HG03159 (cell line): ENCODE measurements at regions not wholly inside any gene's neighbourhood (a gene's known extent, or its start where the extent isn't known, plus 50 kb on each side); places are given as distances from the start of the nearest gene placed in this dataset.

Experiments
- ATAC-seq: cut with Tn5 transposase; IDR thresholded peaks from one replicate; pipeline ENCODE4 v1.9.1; 2021; ENCODE audit warnings: mild to moderate bottlenecking, moderate library complexity; ENCODE audit not compliant: unreplicated experiment

GRCh38 chr6:141688916-141689315, 443.8 kb upstream of the GJE1 start:
- peak; percentile 87 for ATAC-seq

DNA sequence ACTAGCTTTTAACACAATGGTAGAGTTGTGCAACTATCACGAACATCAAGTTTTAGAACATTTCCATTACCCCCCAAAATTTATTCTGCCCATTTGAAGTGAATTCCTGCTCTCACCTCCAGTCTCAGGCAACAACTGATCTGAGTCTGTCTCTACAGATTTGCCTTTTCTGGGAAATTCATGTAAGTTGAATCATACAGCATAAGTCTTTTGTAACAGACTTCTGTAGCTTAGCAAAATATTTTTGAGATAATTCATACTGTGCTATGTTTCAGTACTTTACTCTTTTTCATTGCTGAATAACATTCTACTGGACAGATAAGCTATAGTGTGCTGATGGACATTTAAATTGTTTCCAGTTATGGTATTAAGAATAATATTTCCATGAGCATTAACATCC, 447.3 kb upstream of the GJE1 start:
- ATAC-seq: no peak

- no peak for ATAC-seq
Measured at GRCh38 chr6:141682391-141682790, 450.3 kb upstream of the GJE1 start.

DNA sequence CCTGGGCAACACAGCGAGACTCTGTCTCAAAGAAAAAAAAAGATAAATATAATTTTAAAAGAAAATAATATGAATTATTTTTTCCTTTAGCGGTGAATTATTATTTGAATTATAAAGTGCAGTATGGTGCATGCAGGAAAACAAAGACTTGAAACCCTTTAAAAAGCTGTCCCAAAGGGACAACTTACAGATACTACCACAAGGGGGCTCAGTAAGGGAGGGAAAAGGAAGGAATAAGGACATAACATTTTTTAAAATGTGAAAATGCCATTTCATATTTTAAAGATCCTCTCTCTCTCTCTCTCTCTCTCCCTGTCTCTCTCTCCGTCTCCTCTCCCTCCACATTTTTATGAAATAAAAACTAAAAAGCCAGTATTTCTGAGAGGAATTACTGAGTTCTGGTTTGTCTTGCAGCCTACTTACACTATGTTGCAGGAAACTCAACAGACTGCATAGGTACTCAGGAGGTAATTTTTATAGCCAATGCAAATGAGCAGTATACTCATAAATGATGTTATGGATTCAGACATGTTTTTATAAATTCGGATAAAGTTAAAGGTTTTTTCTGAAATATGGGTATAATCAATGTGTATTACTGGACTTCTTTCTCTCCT, 455.0 kb upstream of the GJE1 start:
- peak; percentile 73 for ATAC-seq

- no peak for ATAC-seq
Measured at GRCh38 chr6:141675957-141676356, 456.8 kb upstream of the GJE1 start.

DNA sequence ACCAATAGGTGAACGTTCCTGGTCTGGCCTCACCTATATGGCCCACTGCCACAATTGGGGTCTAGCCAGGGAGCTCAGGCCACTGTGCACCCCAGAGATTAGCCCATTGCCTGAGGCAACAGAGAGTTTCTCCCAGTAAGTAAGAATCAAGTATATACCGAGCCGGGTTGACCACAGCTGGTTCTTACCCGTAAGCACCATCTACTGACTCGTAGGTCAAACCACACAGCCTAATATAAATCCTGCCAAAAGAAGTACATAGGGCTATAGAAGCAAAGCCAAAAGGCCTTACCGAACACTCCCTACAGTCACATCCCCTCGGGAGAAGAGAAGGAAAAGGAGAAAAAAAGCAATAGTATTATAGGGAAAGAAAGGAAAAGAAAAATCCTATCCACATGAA, 463.6 kb upstream of the GJE1 start:
- ATAC-seq: no peak

GRCh38 chr6:141667580-141668309, 465.0 kb upstream of the GJE1 start:
- no peak for ATAC-seq

DNA sequence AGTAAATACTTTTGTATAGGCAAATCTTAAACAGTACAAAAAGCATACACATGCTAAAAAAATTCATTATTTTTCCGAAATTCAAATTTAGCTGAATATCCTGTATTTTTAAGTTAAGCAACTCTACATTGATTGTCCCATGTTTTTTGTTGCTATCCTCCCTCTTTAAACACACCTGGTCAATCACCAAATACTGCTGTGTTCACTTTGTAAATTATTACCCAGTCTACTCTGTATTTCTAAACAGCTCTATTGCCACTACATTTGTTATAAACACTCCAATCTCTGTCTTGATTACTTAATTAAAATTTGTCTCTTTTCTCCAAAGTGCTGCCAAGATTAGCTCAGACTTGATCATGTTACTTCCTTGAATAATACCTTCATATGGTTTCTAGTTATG, 466.5 kb upstream of the GJE1 start:
- no peak for ATAC-seq

- no peak for ATAC-seq
Measured at GRCh38 chr6:141664744-141665143, 468.0 kb upstream of the GJE1 start.

- no peak for ATAC-seq
Measured at GRCh38 chr6:141659582-141659981, 473.1 kb upstream of the GJE1 start.

DNA sequence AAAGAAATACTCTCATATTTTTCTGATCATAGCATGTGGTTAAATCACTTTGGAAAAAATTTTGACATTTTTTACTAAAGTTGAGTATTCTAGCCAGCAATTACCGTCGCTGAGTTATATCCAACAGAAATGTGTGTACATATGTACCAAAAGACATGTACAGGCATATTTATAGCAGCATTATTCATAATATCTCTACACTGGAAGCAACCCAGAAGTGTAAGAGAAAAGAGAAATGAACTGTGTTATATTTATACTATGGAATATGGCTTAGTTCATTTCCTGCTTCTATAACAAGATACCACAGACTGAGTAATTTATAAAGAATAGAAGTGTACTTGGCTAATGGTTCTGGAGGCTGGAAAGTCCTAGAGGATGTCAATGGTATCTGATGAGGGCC, 474.0 kb upstream of the GJE1 start:
- ATAC-seq: no peak

GRCh38 chr6:141657812-141658211, 474.9 kb upstream of the GJE1 start:
- no peak for ATAC-seq

DNA sequence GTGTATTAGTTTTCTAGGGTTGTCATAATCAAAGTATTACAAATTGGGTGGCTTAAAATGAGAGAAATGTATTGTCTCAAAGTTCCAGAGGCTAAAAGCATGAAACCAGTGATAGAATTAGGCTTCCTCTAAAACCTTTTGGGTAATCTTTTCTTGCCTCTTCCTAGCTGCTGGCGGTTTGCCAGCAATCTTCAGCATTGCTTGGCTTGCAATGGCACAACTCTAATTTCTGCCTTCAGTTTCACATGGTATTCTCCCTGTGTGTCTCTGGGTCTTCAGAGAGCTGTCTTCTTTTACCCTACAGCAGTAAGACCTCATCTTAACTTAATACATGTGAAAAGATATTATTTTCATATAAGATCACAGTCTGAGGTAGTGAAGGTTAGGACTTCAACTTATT, 479.1 kb upstream of the GJE1 start:
- no peak for ATAC-seq

- no peak for ATAC-seq
Measured at GRCh38 chr6:141641951-141642350, 490.8 kb upstream of the GJE1 start.

GRCh38 chr6:141641406-141641805, 491.3 kb upstream of the GJE1 start:
- no peak for ATAC-seq

DNA sequence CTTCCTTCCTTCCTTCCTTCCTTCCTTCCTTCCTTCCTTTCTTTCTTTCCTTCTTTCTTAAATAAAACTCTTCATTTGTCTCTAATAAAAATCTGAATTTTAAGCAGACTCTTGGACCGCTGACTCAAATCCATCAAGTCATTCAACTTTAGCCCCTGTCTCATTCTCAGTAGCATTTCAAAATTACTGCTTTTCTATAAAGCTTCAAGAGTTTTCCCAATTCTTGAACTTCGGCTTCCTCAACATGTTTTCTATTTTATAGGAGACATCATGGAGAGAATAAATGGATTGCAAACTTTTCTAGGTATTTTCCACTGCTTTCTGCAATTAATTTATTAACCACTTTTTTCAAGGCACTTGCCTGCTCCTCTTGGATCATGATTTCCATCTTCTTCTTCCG, 497.1 kb upstream of the GJE1 start:
- no peak for ATAC-seq

DNA sequence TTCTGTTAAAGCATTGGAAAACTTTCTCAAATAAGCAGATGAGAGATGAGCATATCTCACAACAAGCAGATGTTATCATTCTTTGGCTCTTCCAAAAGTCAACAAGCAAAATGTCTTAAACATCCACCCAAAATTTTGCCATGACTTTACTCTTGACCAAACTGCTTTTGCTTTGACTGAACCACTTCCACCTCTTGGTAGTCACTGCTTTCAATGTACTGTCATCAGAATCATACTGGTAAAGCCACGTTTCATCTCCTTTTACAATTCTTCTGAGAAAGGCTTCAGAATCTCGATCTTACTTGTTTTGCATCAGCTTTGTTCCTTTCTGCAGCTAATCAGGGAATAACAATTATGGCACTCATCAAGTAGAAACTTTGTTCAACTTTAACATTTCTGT, 498.5 kb upstream of the GJE1 start:
- no peak for ATAC-seq

DNA sequence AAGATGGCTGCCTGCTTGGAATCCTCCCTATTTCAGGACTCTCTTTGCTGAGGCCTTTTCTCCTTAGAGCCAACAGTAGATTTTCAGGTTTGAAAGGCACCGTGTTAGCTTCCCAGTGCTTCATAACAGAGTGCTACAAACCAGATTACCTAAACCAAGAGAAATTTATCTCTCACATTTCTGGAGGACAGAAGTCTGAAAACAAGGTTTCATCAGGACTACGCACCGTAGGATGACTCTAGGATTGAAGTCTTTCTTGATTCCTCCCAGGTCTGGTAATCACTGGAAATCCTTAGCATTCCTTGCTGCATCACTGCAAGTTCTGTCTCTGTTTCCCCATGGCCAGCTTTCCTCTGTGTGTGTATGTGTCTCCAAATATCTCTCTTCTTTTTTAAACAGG, 508.4 kb upstream of the GJE1 start:
- ATAC-seq: no peak

GRCh38 chr6:141618180-141618581, 514.5 kb upstream of the GJE1 start:
- ATAC-seq: no peak

GRCh38 chr6:141610741-141611140, 522.0 kb upstream of the GJE1 start:
- ATAC-seq: no peak

DNA sequence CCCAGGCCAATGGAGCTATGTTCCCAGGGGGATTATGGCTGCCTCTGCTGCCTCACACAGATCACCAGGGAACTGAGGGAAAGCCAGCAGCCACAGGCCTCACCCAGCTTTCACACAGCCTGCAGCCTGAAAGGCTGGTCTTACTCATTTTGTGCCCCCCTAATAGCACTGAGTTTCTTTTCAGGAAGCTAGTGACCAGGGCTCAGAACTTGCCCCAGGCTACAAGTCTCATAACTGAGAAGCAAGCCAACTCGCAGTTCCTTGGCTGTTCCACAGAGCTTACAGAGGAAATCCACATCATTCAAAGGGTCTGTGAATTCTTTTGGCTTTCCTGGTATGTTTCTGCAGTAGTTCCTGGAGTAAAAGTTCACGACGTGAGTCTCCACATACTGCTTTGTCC, 524.8 kb upstream of the GJE1 start:
- no peak for ATAC-seq

- ATAC-seq: no peak
Measured at GRCh38 chr6:141598487-141598886, 534.2 kb upstream of the GJE1 start.

DNA sequence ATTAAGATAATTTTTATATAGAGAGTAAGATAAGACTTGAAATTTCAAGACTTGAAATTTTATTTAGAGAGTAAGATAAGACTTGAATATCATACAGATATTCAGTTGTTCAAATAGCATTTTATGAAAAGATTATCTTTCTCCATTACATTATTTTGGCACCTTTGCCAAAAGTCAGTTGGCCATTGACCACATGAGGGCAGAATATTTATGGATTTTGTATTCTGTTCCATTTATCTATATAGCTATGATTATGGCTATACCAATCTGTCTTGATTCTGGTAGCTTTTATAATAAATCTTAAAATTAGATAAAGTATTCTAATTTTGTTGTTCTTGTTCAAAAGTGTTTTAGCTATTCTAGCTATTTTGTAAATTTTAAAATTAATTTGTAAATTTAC, 537.9 kb upstream of the GJE1 start:
- no peak for ATAC-seq
